ENCODE measurements at regions not wholly inside any gene's neighbourhood (a gene's known extent, or its start where the extent isn't known, plus 50 kb on each side); places are given as distances from the start of the nearest gene placed in this dataset.

DNA sequence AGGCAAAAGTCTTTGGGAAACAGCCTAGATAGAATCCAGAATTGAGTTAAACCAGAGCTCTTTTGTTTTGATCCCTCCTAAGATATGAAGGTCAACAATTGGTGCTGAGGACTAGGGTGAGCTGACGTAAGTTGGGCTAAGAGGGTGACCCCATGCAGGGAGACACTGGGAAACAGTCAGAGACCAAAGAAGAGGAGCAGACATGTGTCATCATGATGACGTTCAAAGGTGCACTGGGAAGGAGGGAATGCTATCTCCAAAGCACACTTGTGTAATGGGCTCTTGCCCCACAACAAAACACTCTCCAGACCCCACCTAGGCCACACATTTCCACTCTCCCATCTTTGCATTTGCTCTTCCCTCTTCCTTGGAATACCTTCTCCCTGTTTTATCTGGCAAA is 481.4 kb downstream of the COG6 start:
- no CpG with 5 or more reads among the region's 2 CpGs for WGBS (ENCODE audit: extremely low coverage, insufficient coverage, insufficient read length)
- H2BK5ac ChIP-seq (ENCODE audit: low read depth, low read length, poor library complexity): peak overlapping the region; percentile 38
- H4K91ac ChIP-seq (ENCODE audit: low read depth, low read length): peak overlapping the region; percentile 71
- H2AK5ac ChIP-seq (ENCODE audit: low read length): no peak overlapping the region
- H3K4me1 ChIP-seq (ENCODE audit: control insufficient read depth in 1 of 2, insufficient read depth in 2 of 2, low read length in 2 of 2): peaks cover 15% of the 10 kb centered on the region in 2 experiments
- no peaks in the 10 kb centered on the region for H3K27me3 ChIP-seq (ENCODE audit: insufficient read depth, low read length)
- H3K4ac ChIP-seq (ENCODE audit: low read depth, low read length): no peak overlapping the region
- no peak for DNase-seq
- H3K9ac ChIP-seq (ENCODE audit: low read length): no peak overlapping the region
- H3K4me2 ChIP-seq (ENCODE audit: low read length): no peak overlapping the region
- no peak overlapping the region for H4K12ac ChIP-seq (ENCODE audit: low read depth, low read length)
- no peak overlapping the region for H3K23ac ChIP-seq (ENCODE audit: low read length)
- peak overlapping the region; percentile 6 for H2BK120ac ChIP-seq (ENCODE audit: insufficient read depth, low read length, poor library complexity)
- H3K79me1 ChIP-seq (ENCODE audit: low read length): peaks cover 11% of the 10 kb centered on the region
- no peak overlapping the region for H2BK12ac ChIP-seq (ENCODE audit: low read length)
- no peaks in the 10 kb centered on the region for H3K9me3 ChIP-seq (ENCODE audit: insufficient read depth, low read depth, low read length)
- peak overlapping the region; percentile 55 for H3K27ac ChIP-seq (ENCODE audit: low read depth, low read length)
- no peak overlapping the region for H3K18ac ChIP-seq (ENCODE audit: low read length)
- no peak overlapping the region for H4K8ac ChIP-seq (ENCODE audit: low read depth, low read length)
- peaks cover 2% of the 10 kb centered on the region for H3K79me2 ChIP-seq (ENCODE audit: control insufficient read depth, insufficient read depth, low read length, poor library complexity)
- no peak overlapping the region for H3K14ac ChIP-seq (ENCODE audit: low read length)
- no peak overlapping the region for H3K4me3 ChIP-seq (ENCODE audit: low read depth, low read length)
- no peaks in the 10 kb centered on the region for H3K36me3 ChIP-seq (ENCODE audit: control insufficient read depth in 1 of 2, insufficient read depth in 2 of 2, low read length in 2 of 2)
- no peak overlapping the region for H2AFZ ChIP-seq (ENCODE audit: insufficient read depth, low read length, poor library complexity)

DNA sequence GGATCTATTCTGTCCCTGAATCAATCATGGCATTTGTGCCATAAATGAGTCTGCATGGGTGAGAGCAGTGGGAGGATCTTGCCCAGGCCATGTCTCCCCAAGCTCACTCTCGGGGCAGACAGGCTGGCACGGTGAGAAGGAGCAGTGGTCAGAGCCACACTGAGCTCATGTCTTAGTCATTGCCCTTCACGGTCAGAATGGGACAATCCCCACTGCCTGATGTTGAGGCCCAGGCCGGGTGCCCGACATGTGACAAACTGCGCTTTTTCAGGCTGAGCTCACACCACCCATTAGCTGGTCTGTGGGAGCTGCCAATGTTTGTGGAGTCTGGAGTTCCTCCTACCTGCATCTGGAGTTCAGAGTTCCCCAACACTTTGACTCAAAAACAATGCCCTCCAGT is 481.9 kb downstream of the COG6 start:
- peak overlapping the region; percentile 71 for H4K91ac ChIP-seq (ENCODE audit: low read depth, low read length)
- no peak overlapping the region for H3K4me2 ChIP-seq (ENCODE audit: low read length)
- H3K4me3 ChIP-seq (ENCODE audit: low read depth, low read length): no peak overlapping the region
- peak overlapping the region; percentile 3 for H4K8ac ChIP-seq (ENCODE audit: low read depth, low read length)
- peak overlapping the region; percentile 7 for H3K14ac ChIP-seq (ENCODE audit: low read length)
- H3K9ac ChIP-seq (ENCODE audit: low read length): no peak overlapping the region
- H3K4ac ChIP-seq (ENCODE audit: low read depth, low read length): no peak overlapping the region
- H3K27ac ChIP-seq (ENCODE audit: low read depth, low read length): peak overlapping the region; percentile 55
- peaks cover 2% of the 10 kb centered on the region for H3K79me2 ChIP-seq (ENCODE audit: control insufficient read depth, insufficient read depth, low read length, poor library complexity)
- H3K79me1 ChIP-seq (ENCODE audit: low read length): peaks cover 11% of the 10 kb centered on the region
- H2BK120ac ChIP-seq (ENCODE audit: insufficient read depth, low read length, poor library complexity): peak overlapping the region; percentile 6
- no peak for DNase-seq
- H3K9me3 ChIP-seq (ENCODE audit: insufficient read depth, low read depth, low read length): peaks cover 1% of the 10 kb centered on the region
- H3K4me1 ChIP-seq (ENCODE audit: control insufficient read depth in 1 of 2, insufficient read depth in 2 of 2, low read length in 2 of 2): peaks cover 15% of the 10 kb centered on the region in 2 experiments
- H3K27me3 ChIP-seq (ENCODE audit: insufficient read depth, low read length): no peaks in the 10 kb centered on the region
- no peaks in the 10 kb centered on the region for H3K36me3 ChIP-seq (ENCODE audit: control insufficient read depth in 1 of 2, insufficient read depth in 2 of 2, low read length in 2 of 2)
- H2BK12ac ChIP-seq (ENCODE audit: low read length): peak overlapping the region; percentile 1
- no peak overlapping the region for H2AFZ ChIP-seq (ENCODE audit: insufficient read depth, low read length, poor library complexity)
- no peak overlapping the region for H4K12ac ChIP-seq (ENCODE audit: low read depth, low read length)
- H2AK5ac ChIP-seq (ENCODE audit: low read length): peak overlapping the region; percentile 9
- peak overlapping the region; percentile 60 for H3K18ac ChIP-seq (ENCODE audit: low read length)
- no peak overlapping the region for H3K23ac ChIP-seq (ENCODE audit: low read length)
- WGBS (ENCODE audit: extremely low coverage, insufficient coverage, insufficient read length): no CpG with 5 or more reads among the region's 6 CpGs
- H2BK5ac ChIP-seq (ENCODE audit: low read depth, low read length, poor library complexity): peak overlapping the region; percentile 38

DNA sequence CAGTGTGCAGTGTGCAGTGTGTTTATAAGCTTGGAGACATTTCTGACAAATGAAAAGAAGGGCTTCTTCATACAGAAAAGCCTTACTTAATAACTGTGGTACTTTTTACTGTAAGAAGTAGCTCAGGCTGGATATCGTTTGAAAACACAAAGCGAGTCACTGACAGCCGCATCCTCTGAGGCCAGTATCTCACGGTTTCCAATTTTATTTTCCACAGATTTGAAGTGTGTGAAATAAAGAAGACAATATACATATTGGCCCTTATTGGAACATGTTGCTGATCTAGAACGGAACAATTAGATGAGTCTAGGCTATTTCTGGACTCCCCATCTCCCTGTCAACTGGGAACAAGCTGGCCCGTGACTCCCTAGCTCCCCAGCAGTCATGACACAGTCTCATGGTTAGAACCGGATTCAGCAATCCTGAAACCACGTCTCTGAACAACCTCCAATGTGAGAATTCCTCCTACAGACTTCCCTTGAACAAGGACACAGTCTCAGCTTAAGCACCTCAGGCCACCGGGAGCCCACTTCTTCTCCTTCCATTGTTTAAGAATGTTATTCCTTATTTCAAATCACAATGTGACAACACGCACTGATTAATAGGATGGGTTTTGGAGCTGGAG is 484.5 kb downstream of the COG6 start:
- H3K4me1 ChIP-seq (ENCODE audit: control insufficient read depth in 1 of 2, insufficient read depth in 2 of 2, low read length in 2 of 2): peaks cover 12% of the 10 kb centered on the region in 2 experiments
- no CpG with 5 or more reads among the region's 10 CpGs for WGBS (ENCODE audit: extremely low coverage, insufficient coverage, insufficient read length)

DNA sequence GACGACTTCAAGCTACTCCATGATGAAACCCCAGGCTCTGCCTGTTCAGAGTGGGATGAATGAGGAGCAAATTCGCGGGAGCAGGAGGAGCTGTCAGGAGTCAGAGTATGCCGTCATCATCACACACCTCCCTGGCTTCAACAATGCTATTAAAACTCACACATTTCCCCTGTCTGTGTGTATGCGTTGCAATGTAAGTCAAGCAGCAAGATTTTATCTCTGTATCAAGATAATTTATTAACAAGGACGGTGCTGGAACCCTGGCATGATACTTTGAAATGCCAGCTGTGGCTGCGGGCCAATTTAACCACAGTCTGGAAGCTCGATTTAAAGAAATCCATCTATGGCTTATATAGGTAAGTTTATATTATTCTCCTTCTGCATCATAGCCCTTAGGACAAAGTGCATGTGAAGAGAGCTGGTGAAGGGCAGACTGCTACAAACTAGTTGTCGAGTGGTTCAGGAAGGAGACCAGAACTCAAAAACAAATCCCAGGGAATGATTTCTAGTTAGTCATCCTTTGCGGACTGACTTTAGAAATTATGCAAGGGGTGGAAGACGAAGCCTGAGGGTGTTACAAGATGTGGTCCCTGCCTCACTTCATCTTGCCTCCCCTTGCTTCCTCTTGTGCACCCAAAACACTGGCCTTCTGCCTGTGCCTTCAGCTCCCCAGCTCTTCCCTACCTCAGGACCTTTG is 486.5 kb downstream of the COG6 start:
- no CpG with 5 or more reads among the region's 11 CpGs for WGBS (ENCODE audit: extremely low coverage, insufficient coverage, insufficient read length)
- peaks cover 2% of the 10 kb centered on the region for H3K79me2 ChIP-seq (ENCODE audit: control insufficient read depth, insufficient read depth, low read length, poor library complexity)
- H3K4me2 ChIP-seq (ENCODE audit: low read length): no peak overlapping the region
- no peaks in the 10 kb centered on the region for H3K27me3 ChIP-seq (ENCODE audit: insufficient read depth, low read length)
- H2AFZ ChIP-seq (ENCODE audit: insufficient read depth, low read length, poor library complexity): no peak overlapping the region
- no peak overlapping the region for H2AK5ac ChIP-seq (ENCODE audit: low read length)
- H3K27ac ChIP-seq (ENCODE audit: low read depth, low read length): no peak overlapping the region
- H4K8ac ChIP-seq (ENCODE audit: low read depth, low read length): no peak overlapping the region
- no peaks in the 10 kb centered on the region for H3K36me3 ChIP-seq (ENCODE audit: control insufficient read depth in 1 of 2, insufficient read depth in 2 of 2, low read length in 2 of 2)
- H2BK5ac ChIP-seq (ENCODE audit: low read depth, low read length, poor library complexity): no peak overlapping the region
- no peak overlapping the region for H2BK12ac ChIP-seq (ENCODE audit: low read length)
- H4K91ac ChIP-seq (ENCODE audit: low read depth, low read length): no peak overlapping the region
- no peak overlapping the region for H2BK120ac ChIP-seq (ENCODE audit: insufficient read depth, low read length, poor library complexity)
- DNase-seq: no peak
- peaks cover 15 to 20% of the 10 kb centered on the region in 2 experiments for H3K4me1 ChIP-seq (ENCODE audit: control insufficient read depth in 1 of 2, insufficient read depth in 2 of 2, low read length in 2 of 2)
- peak overlapping the region; percentile 98 for H3K23ac ChIP-seq (ENCODE audit: low read length)
- H3K14ac ChIP-seq (ENCODE audit: low read length): no peak overlapping the region
- peaks cover 11% of the 10 kb centered on the region for H3K79me1 ChIP-seq (ENCODE audit: low read length)
- H3K9me3 ChIP-seq (ENCODE audit: insufficient read depth, low read depth, low read length): peaks cover 1% of the 10 kb centered on the region
- no peak overlapping the region for H3K4ac ChIP-seq (ENCODE audit: low read depth, low read length)
- no peak overlapping the region for H3K18ac ChIP-seq (ENCODE audit: low read length)
- no peak overlapping the region for H4K12ac ChIP-seq (ENCODE audit: low read depth, low read length)
- peak overlapping the region; percentile 15 for H3K9ac ChIP-seq (ENCODE audit: low read length)
- no peak overlapping the region for H3K4me3 ChIP-seq (ENCODE audit: low read depth, low read length)

More for the DNA sequence above, 484.5 kb downstream of the COG6 start:
- H2AK5ac ChIP-seq (ENCODE audit: low read length): no peak overlapping the region
- H2BK5ac ChIP-seq (ENCODE audit: low read depth, low read length, poor library complexity): no peak overlapping the region
- H3K9me3 ChIP-seq (ENCODE audit: insufficient read depth, low read depth, low read length): peaks cover 1% of the 10 kb centered on the region
- no peak overlapping the region for H4K12ac ChIP-seq (ENCODE audit: low read depth, low read length)
- H3K23ac ChIP-seq (ENCODE audit: low read length): no peak overlapping the region
- no peak for DNase-seq
- H3K79me1 ChIP-seq (ENCODE audit: low read length): peaks cover 11% of the 10 kb centered on the region
- peak overlapping the region; percentile 38 for H2BK120ac ChIP-seq (ENCODE audit: insufficient read depth, low read length, poor library complexity)
- H3K79me2 ChIP-seq (ENCODE audit: control insufficient read depth, insufficient read depth, low read length, poor library complexity): peaks cover 2% of the 10 kb centered on the region
- H3K27me3 ChIP-seq (ENCODE audit: insufficient read depth, low read length): no peaks in the 10 kb centered on the region
- H3K4me3 ChIP-seq (ENCODE audit: low read depth, low read length): no peak overlapping the region
- peak overlapping the region; percentile 25 for H4K91ac ChIP-seq (ENCODE audit: low read depth, low read length)
- H3K14ac ChIP-seq (ENCODE audit: low read length): no peak overlapping the region
- no peak overlapping the region for H3K4me2 ChIP-seq (ENCODE audit: low read length)
- no peak overlapping the region for H3K18ac ChIP-seq (ENCODE audit: low read length)
- no peak overlapping the region for H3K9ac ChIP-seq (ENCODE audit: low read length)
- H4K8ac ChIP-seq (ENCODE audit: low read depth, low read length): no peak overlapping the region
- H2BK12ac ChIP-seq (ENCODE audit: low read length): peak overlapping the region; percentile 35
- H3K4ac ChIP-seq (ENCODE audit: low read depth, low read length): no peak overlapping the region
- no peak overlapping the region for H3K27ac ChIP-seq (ENCODE audit: low read depth, low read length)
- no peaks in the 10 kb centered on the region for H3K36me3 ChIP-seq (ENCODE audit: control insufficient read depth in 1 of 2, insufficient read depth in 2 of 2, low read length in 2 of 2)
- H2AFZ ChIP-seq (ENCODE audit: insufficient read depth, low read length, poor library complexity): no peak overlapping the region

All from trophoblast cell (in vitro differentiated cells and primary cell).